HFF-Myc (cell line): ENCODE measurements at regions not wholly inside any gene's neighbourhood (a gene's known extent, or its start where the extent isn't known, plus 50 kb on each side); places are given as distances from the start of the nearest gene placed in this dataset.

Source experiments
- DNase-seq: peaks from one replicate; pipeline ENCODE4 v3.0.0-alpha.2; 2011; ENCODE audit warnings: low read depth; ENCODE audit errors: extremely low read depth
- H3K4me3 ChIP-seq: replicated peaks from 2 replicates; pipeline ENCODE4 v1.5.1; 2011; ENCODE audit warnings: low read depth, mild to moderate bottlenecking, control low read depth, low read length
- CTCF ChIP-seq: IDR thresholded peaks from 2 replicates; pipeline ENCODE4 v1.5.1; 2012; ENCODE audit warnings: mild to moderate bottlenecking, low read depth, low read length, control low read depth; ENCODE audit errors: missing control alignments

- no peak overlapping the region for H3K4me3 ChIP-seq
- no peak for TF ChIP-seq CTCF
- DNase-seq: no peak
Measured at GRCh38 chr13:79097201-79097600, 308.9 kb downstream of the RBM26 start.

GRCh38 chr13:79096099-79096498 lies 310.0 kb downstream of the RBM26 start:
- no peak for DNase-seq
- no peak for TF ChIP-seq CTCF
- no peak overlapping the region for H3K4me3 ChIP-seq

GRCh38 chr13:79090552-79091124 lies 315.4 kb downstream of the RBM26 start:
- no peak for DNase-seq
- no peak for TF ChIP-seq CTCF
- H3K4me3 ChIP-seq: no peak overlapping the region

GRCh38 chr13:79084802-79085424 lies 321.1 kb downstream of the RBM26 start:
- H3K4me3 ChIP-seq: no peak overlapping the region
- no peak for DNase-seq
- no peak for TF ChIP-seq CTCF

GRCh38 chr13:79081942-79082341 lies 324.1 kb downstream of the RBM26 start:
- no peak for DNase-seq
- no peak for TF ChIP-seq CTCF
- no peak overlapping the region for H3K4me3 ChIP-seq

- DNase-seq: no peak
- no peak for TF ChIP-seq CTCF
- H3K4me3 ChIP-seq: no peak overlapping the region
Measured at GRCh38 chr13:79079351-79079839, 326.7 kb downstream of the RBM26 start.

GRCh38 chr13:79075703-79076102 lies 330.4 kb downstream of the RBM26 start:
- H3K4me3 ChIP-seq: no peak overlapping the region
- no peak for TF ChIP-seq CTCF
- DNase-seq: no peak
